ENCODE measurements at regions not wholly inside any gene's neighbourhood (a gene's known extent, or its start where the extent isn't known, plus 50 kb on each side); places are given as distances from the start of the nearest gene placed in this dataset.

DNA sequence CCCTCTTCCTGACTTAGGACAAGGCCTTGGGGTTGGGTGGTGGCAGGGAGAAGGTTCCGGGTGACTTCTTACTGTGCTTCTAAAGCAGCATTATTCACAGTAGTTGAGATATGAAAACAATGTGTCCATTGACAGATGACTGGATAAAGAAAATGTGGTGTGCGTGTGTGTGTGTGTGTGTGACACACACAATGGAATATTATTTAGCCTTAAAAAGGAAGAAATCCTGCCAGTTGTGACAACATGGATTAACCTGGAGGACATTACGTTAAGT, 128.1 kb upstream of the RASGRP1 start:
- BruUV-seq (replicated peaks): no TSS peak
- H3K4me2 ChIP-seq (ENCODE audit: insufficient read depth, low read length): no peak overlapping the region
- intact Hi-C loops (cut with micrococcal nuclease): no loop called here

More for the DNA sequence above, 128.1 kb upstream of the RASGRP1 start:
- Histone ChIP-seq H3K9ac (replicated peaks; ENCODE audit: extremely low read depth, insufficient read depth, low read length) (no peak overlapping the region), H3K9me3 (replicated peaks; ENCODE audit: control insufficient read depth, insufficient read depth, low read length) (no peaks in the 10 kb centered on the region), H3K4me1 (ENCODE audit: control insufficient read depth, extremely low read depth, insufficient read depth, low read length) (no peaks in the 10 kb centered on the region), H2AFZ (ENCODE audit: low read depth, low read length) (no peak overlapping the region), H3K4me3 (replicated peaks in 1 of 3; ENCODE audit: insufficient read depth in 1 of 3, low read depth in 1 of 3, low read length in 3 of 3) (no peak overlapping the region), H3K79me2 (ENCODE audit: control insufficient read depth, insufficient read depth, low read length) (no peaks in the 10 kb centered on the region), H4K20me1 (replicated peaks; ENCODE audit: control insufficient read depth, extremely low read depth, insufficient read depth, low read length) (no peaks in the 10 kb centered on the region), H3K27ac (ENCODE audit: insufficient read depth, low read depth, low read length) (no peak overlapping the region), H3K36me3 (ENCODE audit: control insufficient read depth in 2 of 2, extremely low read depth in 1 of 2, insufficient read depth in 2 of 2, low read length in 2 of 2) (no peaks in the 10 kb centered on the region), H3K9me1 (replicated peaks; ENCODE audit: control insufficient read depth, extremely low read depth, insufficient read depth, low read length) (no peaks in the 10 kb centered on the region), H3K27me3 (ENCODE audit: control insufficient read depth in 2 of 2, insufficient read depth in 2 of 2, low read length in 2 of 2) (peaks cover 1 to 15% of the 10 kb centered on the region in 2 experiments)
- FAIRE-seq: no peak
- TF ChIP-seq POLR2AphosphoS5 (IDR thresholded peaks at IDR 0.05; ENCODE audit: insufficient read depth, low read depth, low read length): no peak
- TF ChIP-seq FOS (IDR thresholded peaks at IDR 0.05; ENCODE audit: borderline replicate concordance, insufficient read depth, low read length): no peak
- no peak for TF ChIP-seq EZH2 (IDR thresholded peaks at IDR 0.05; ENCODE audit: borderline replicate concordance, low read depth, low read length, severe bottlenecking)
- no peak for TF ChIP-seq MYC (IDR thresholded peaks at IDR 0.05; ENCODE audit: low read depth, low read length)
- no peak for TF ChIP-seq CTCF (IDR thresholded peaks at IDR 0.05; ENCODE audit: extremely low read depth in 1 of 2, insufficient read depth in 1 of 2, low read depth in 1 of 2, low read length in 2 of 2)
- no peak for TF ChIP-seq POLR2A (IDR thresholded peaks at IDR 0.05; ENCODE audit: low read depth, low read length)
- TF ChIP-seq, protein P1, sequence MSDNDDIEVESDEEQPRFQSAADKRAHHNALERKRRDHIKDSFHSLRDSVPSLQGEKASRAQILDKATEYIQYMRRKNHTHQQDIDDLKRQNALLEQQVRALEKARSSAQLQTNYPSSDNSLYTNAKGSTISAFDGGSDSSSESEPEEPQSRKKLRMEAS (IDR thresholded peaks at IDR 0.05; ENCODE audit: insufficient read depth, insufficient read length): no peak
- TF ChIP-seq GATA2 (IDR thresholded peaks at IDR 0.05; ENCODE audit: insufficient read depth, insufficient read length, low read depth, low read length): no peak
- TF ChIP-seq JUN (IDR thresholded peaks at IDR 0.05; ENCODE audit: borderline replicate concordance, insufficient read depth, insufficient read length, low read depth): no peak
- DNase-seq (ENCODE audit: low read depth, low spot score): no peak
- CTCF ChIA-PET: interaction anchor here (0.8 to 10.9 kb wide), 6 partner anchors 130 to 1064 kb away, joined by 4 to 147 read pairs (median 50); partner anchors contain the start of gene RASGRP1
- POLR2A ChIA-PET: no interaction called here
- dilution Hi-C loops (cut with MboI; ENCODE audit: extremely low pct_ligation_motif_present, low sequenced_read_pairs): no loop called here

All from endothelial cell of umbilical vein (primary cell).